Fibroblast of lung (primary cell): ENCODE measurements at regions not wholly inside any gene's neighbourhood (a gene's known extent, or its start where the extent isn't known, plus 50 kb on each side); places are given as distances from the start of the nearest gene placed in this dataset.

Source experiments
- EZH2 ChIP-seq: IDR thresholded peaks from 2 replicates; pipeline ENCODE4 v1.5.1; 2012; ENCODE audit warnings: low read length, control low read depth, mild to moderate bottlenecking; ENCODE audit errors: missing control alignments
- TF ChIP-seq, protein P1 (sequence below), 2 donors: IDR thresholded peaks in 1 of 2; conservative IDR thresholded peaks in 1 of 2; 1 replicate in 1 of 2; 2 replicates in 1 of 2; pipeline ENCODE4 v1.5.1; 2011 to 2012; ENCODE audit warnings: low read length in 2 of 2, control low read depth in 1 of 2, inconsistent platforms in 1 of 2, low read depth in 1 of 2, mild to moderate bottlenecking in 1 of 2

DNA sequence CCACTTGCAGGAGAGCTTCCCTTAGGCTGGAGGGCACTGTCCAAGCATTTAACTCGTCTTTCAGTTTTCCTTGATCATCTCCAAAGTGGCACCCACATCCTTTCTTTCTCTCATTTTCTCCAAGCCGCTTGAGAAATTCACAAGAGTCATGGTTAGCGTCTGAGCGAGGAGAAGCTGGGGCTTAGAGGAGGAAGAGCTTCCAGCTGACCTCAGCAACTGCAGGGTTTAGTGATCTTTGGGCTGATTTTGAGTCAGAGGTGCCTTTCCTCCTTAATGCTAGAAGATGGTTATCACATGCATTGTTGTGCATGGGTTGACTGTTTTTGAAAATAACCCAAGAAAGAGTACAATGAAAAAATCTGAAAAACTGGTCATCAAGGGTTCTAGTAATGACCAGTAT lies 134.7 kb downstream of the GADD45G start:
- TF ChIP-seq, protein P1, sequence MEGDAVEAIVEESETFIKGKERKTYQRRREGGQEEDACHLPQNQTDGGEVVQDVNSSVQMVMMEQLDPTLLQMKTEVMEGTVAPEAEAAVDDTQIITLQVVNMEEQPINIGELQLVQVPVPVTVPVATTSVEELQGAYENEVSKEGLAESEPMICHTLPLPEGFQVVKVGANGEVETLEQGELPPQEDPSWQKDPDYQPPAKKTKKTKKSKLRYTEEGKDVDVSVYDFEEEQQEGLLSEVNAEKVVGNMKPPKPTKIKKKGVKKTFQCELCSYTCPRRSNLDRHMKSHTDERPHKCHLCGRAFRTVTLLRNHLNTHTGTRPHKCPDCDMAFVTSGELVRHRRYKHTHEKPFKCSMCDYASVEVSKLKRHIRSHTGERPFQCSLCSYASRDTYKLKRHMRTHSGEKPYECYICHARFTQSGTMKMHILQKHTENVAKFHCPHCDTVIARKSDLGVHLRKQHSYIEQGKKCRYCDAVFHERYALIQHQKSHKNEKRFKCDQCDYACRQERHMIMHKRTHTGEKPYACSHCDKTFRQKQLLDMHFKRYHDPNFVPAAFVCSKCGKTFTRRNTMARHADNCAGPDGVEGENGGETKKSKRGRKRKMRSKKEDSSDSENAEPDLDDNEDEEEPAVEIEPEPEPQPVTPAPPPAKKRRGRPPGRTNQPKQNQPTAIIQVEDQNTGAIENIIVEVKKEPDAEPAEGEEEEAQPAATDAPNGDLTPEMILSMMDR (conservative IDR thresholded peaks at IDR 0.05 in 1 of 2, IDR thresholded peaks at IDR 0.05 in 1 of 2; ENCODE audit: low read depth in 1 of 2, low read length in 2 of 2), result no peak
- no peak for TF ChIP-seq EZH2
